Stomach (tissue), 4 donors: ENCODE measurements at regions not wholly inside any gene's neighbourhood (a gene's known extent, or its start where the extent isn't known, plus 50 kb on each side); places are given as distances from the start of the nearest gene placed in this dataset.

ENCODE experiments used
- CTCF ChIP-seq, 7 experiments: fragments of 450-650 bp in 4 of 7; fragments of 200-600 bp in 3 of 7; sonication (generic) in 3 of 7; IDR thresholded peaks; one replicate each; pipeline ENCODE4 v1.5.1; 2016 to 2019; ENCODE audit warnings: antibody characterized with exemption in 7 of 7, control low read depth in 2 of 7, mild to moderate bottlenecking in 1 of 7
- POLR2A ChIP-seq, 4 donors: fragments of 450-650 bp; IDR thresholded peaks; one replicate each; pipeline ENCODE4 v1.6.1; 2016; ENCODE audit warnings: antibody characterized with exemption in 4 of 4, control low read depth in 2 of 4, mild to moderate bottlenecking in 1 of 4, moderate library complexity in 1 of 4
- POLR2AphosphoS5 ChIP-seq, 3 donors: sonication (generic); formaldehyde crosslinking; IDR thresholded peaks; one replicate each; pipeline ENCODE4 v1.6.1; 2016; ENCODE audit warnings: antibody characterized with exemption in 3 of 3

DNA sequence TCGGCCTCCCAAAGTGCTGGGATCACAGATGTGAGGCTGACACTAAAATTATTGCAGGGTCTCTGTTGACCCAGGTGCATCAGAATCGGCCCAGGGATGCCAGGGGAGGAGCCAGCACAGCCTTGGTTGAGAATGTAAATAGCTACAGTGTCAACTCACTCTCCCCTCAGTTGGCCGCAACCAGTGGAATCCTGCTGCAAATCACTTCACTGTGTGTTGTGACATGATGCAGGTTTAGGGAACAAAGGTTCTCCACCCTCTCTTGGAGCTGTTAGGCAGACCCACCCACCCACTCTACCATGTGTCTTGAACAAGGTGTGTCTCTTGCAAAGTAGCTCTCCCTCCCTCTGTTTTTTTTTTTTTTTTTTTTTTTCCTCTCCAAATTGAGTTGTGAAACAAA is 60.5 kb upstream of the SOD1 start:
- TF ChIP-seq POLR2A (IDR thresholded peaks at IDR 0.05) (no peak), CTCF (IDR thresholded peaks at IDR 0.05) (no peak), POLR2AphosphoS5 (IDR thresholded peaks at IDR 0.05) (no peak)
